ENCODE measurements at regions not wholly inside any gene's neighbourhood (a gene's known extent, or its start where the extent isn't known, plus 50 kb on each side); places are given as distances from the start of the nearest gene placed in this dataset.

GRCh38 chr9:129554649-129555048, 66.3 kb downstream of the C9orf50 start:
- Histone ChIP-seq H3K27ac (ENCODE audit: low read depth in 1 of 2, low read length in 2 of 2) (no peak overlapping the region), H3K9ac (ENCODE audit: low read depth in 1 of 2, low read length in 2 of 2) (no peak overlapping the region), H3K4me1 (ENCODE audit: control insufficient read depth in 4 of 4, insufficient read depth in 4 of 4, low read length in 3 of 4) (peaks cover 18 to 47% (median 32%) of the 10 kb centered on the region in 4 donors), H3K9me3 (ENCODE audit: control insufficient read depth in 4 of 4, low read length in 3 of 4) (no peaks in the 10 kb centered on the region), H3K4me3 (ENCODE audit: low read depth in 1 of 3, low read length in 3 of 3) (no peak overlapping the region), H3K27me3 (ENCODE audit: control insufficient read depth in 4 of 4, insufficient read depth in 4 of 4, low read length in 3 of 4) (no peaks in the 10 kb centered on the region), H3K36me3 (ENCODE audit: control insufficient read depth in 4 of 4, insufficient read depth in 3 of 4, low read depth in 1 of 4, low read length in 3 of 4) (no peaks in the 10 kb centered on the region)
- DNase-seq (ENCODE audit: low spot score): no peak
- 73% methylated on average over 5 of the region's 5 CpGs for WGBS
- no peak for TF ChIP-seq NR2F2 (IDR thresholded peaks at IDR 0.05)
- TF ChIP-seq GABPA (IDR thresholded peaks at IDR 0.05 in 1 of 2, conservative IDR thresholded peaks at IDR 0.05 in 1 of 2): no peak
- no peak for TF ChIP-seq JUND (IDR thresholded peaks at IDR 0.05)
- no peak for TF ChIP-seq CTCF (IDR thresholded peaks at IDR 0.05; ENCODE audit: low read depth, low read length, missing input control)
- no peak for TF ChIP-seq EGR1 (IDR thresholded peaks at IDR 0.05; ENCODE audit: low read depth in 2 of 2)
- TF ChIP-seq MAX (IDR thresholded peaks at IDR 0.05): no peak
- TF ChIP-seq YY1 (IDR thresholded peaks at IDR 0.05): no peak
- TF ChIP-seq ATF3 (IDR thresholded peaks at IDR 0.05): no peak
- no peak for TF ChIP-seq FOXA2 (IDR thresholded peaks at IDR 0.05)
- no peak for TF ChIP-seq RXRA (IDR thresholded peaks at IDR 0.05)
- no peak for TF ChIP-seq SP1 (IDR thresholded peaks at IDR 0.05)
- no peak for TF ChIP-seq FOXA1 (IDR thresholded peaks at IDR 0.05)
- TF ChIP-seq HNF4A (conservative IDR thresholded peaks at IDR 0.05): no peak
- no peak for TF ChIP-seq RAD21 (IDR thresholded peaks at IDR 0.05)
- no peak for TF ChIP-seq TAF1 (conservative IDR thresholded peaks at IDR 0.05)
- no peak for TF ChIP-seq HNF4G (IDR thresholded peaks at IDR 0.05)
- no peak for TF ChIP-seq REST (IDR thresholded peaks at IDR 0.05)

GRCh38 chr9:129553277-129553676, 67.6 kb downstream of the C9orf50 start:
- Histone ChIP-seq H3K27ac (ENCODE audit: low read depth in 1 of 2, low read length in 2 of 2) (no peak overlapping the region), H3K9ac (ENCODE audit: low read depth in 1 of 2, low read length in 2 of 2) (no peak overlapping the region), H3K27me3 (ENCODE audit: control insufficient read depth in 4 of 4, insufficient read depth in 4 of 4, low read length in 3 of 4) (no peaks in the 10 kb centered on the region), H3K4me1 (ENCODE audit: control insufficient read depth in 4 of 4, insufficient read depth in 4 of 4, low read length in 3 of 4) (peaks cover 12 to 45% (median 28%) of the 10 kb centered on the region in 4 donors), H3K4me3 (ENCODE audit: low read depth in 1 of 3, low read length in 3 of 3) (no peak overlapping the region), H3K9me3 (ENCODE audit: control insufficient read depth in 4 of 4, low read length in 3 of 4) (no peaks in the 10 kb centered on the region), H3K36me3 (ENCODE audit: control insufficient read depth in 4 of 4, insufficient read depth in 3 of 4, low read depth in 1 of 4, low read length in 3 of 4) (no peaks in the 10 kb centered on the region)
- no peak for DNase-seq (ENCODE audit: low spot score)
- TF ChIP-seq YY1 (IDR thresholded peaks at IDR 0.05) (no peak), EGR1 (IDR thresholded peaks at IDR 0.05; ENCODE audit: low read depth in 2 of 2) (no peak), JUND (IDR thresholded peaks at IDR 0.05) (no peak), HNF4G (IDR thresholded peaks at IDR 0.05) (no peak), NR2F2 (IDR thresholded peaks at IDR 0.05) (no peak), TAF1 (conservative IDR thresholded peaks at IDR 0.05) (no peak), GABPA (IDR thresholded peaks at IDR 0.05 in 1 of 2, conservative IDR thresholded peaks at IDR 0.05 in 1 of 2) (no peak), FOXA1 (IDR thresholded peaks at IDR 0.05) (no peak), RAD21 (IDR thresholded peaks at IDR 0.05) (no peak), FOXA2 (IDR thresholded peaks at IDR 0.05) (no peak)
- WGBS: 77% methylated on average over 5 of the region's 5 CpGs
